Stimulated activated CD4-positive, alpha-beta T cell treated with anti-CD3 and anti-CD28 coated beads, Interleukin-12 subunit alpha, Interleukin-12 subunit beta, amount 100 ng/mL, for 24 hours (primary cell): ENCODE measurements at regions not wholly inside any gene's neighbourhood (a gene's known extent, or its start where the extent isn't known, plus 50 kb on each side); places are given as distances from the start of the nearest gene placed in this dataset.

Source experiments
- DNase-seq, 2 experiments: peaks; one replicate each; pipeline ENCODE4 v3.0.0-alpha.2; 2020; ENCODE audit warnings: low read depth in 2 of 2

- no peak for DNase-seq
Observed at GRCh38 chr18:76255070-76255683, 239.9 kb downstream of the ZNF516 start.

GRCh38 chr18:76252880-76253279, 242.2 kb downstream of the ZNF516 start:
- no peak for DNase-seq

- no peak for DNase-seq
Observed at GRCh38 chr18:76252139-76252538, 242.9 kb downstream of the ZNF516 start.

- DNase-seq = no peak
Observed at GRCh38 chr18:76251691-76252090, 243.4 kb downstream of the ZNF516 start.

GRCh38 chr18:76246590-76246989, 248.5 kb downstream of the ZNF516 start:
- DNase-seq = no peak

- DNase-seq = no peak
Observed at GRCh38 chr18:76234676-76235060, 260.4 kb downstream of the ZNF516 start.

GRCh38 chr18:76233876-76234675, 261.0 kb downstream of the ZNF516 start:
- DNase-seq = no peak

GRCh38 chr18:76233406-76233805, 261.6 kb downstream of the ZNF516 start:
- no peak for DNase-seq

GRCh38 chr18:76232779-76233178, 262.3 kb downstream of the ZNF516 start:
- DNase-seq = no peak

GRCh38 chr18:76232010-76232409, 263.0 kb downstream of the ZNF516 start:
- DNase-seq = no peak

- no peak for DNase-seq
Observed at GRCh38 chr18:76231402-76231801, 263.6 kb downstream of the ZNF516 start.

- no peak for DNase-seq
Observed at GRCh38 chr18:76230791-76231190, 264.3 kb downstream of the ZNF516 start.

- no peak for DNase-seq
Observed at GRCh38 chr18:76228716-76229115, 266.3 kb downstream of the ZNF516 start.

- DNase-seq = no peak
Observed at GRCh38 chr18:76227759-76228158, 267.3 kb downstream of the ZNF516 start.

- DNase-seq = no peak
Observed at GRCh38 chr18:76223403-76223802, 271.6 kb downstream of the ZNF516 start.

GRCh38 chr18:76219023-76219422, 276.0 kb downstream of the ZNF516 start:
- no peak for DNase-seq

GRCh38 chr18:76216096-76216495, 278.9 kb downstream of the ZNF516 start:
- no peak for DNase-seq

- DNase-seq = no peak
Observed at GRCh38 chr18:76213991-76214390, 281.1 kb downstream of the ZNF516 start.

- no peak for DNase-seq
Observed at GRCh38 chr18:76212960-76213359, 282.1 kb downstream of the ZNF516 start.

- DNase-seq = no peak
Observed at GRCh38 chr18:76209597-76209996, 285.4 kb downstream of the ZNF516 start.

- no peak for DNase-seq
Observed at GRCh38 chr18:76208678-76209306, 286.2 kb downstream of the ZNF516 start.

- DNase-seq = no peak
Observed at GRCh38 chr18:76205906-76206305, 289.1 kb downstream of the ZNF516 start.

- DNase-seq = no peak
Observed at GRCh38 chr18:76203552-76203951, 291.5 kb downstream of the ZNF516 start.
